Right renal cortex interstitium (tissue), 3 donors: ENCODE measurements at regions not wholly inside any gene's neighbourhood (a gene's known extent, or its start where the extent isn't known, plus 50 kb on each side); places are given as distances from the start of the nearest gene placed in this dataset.

Experiments used
- DNase-seq, 3 donors: peaks; one replicate each; pipeline ENCODE4 v3.0.0-alpha.2; 2013; ENCODE audit warnings: low read depth in 3 of 3, low spot score in 2 of 3

DNA sequence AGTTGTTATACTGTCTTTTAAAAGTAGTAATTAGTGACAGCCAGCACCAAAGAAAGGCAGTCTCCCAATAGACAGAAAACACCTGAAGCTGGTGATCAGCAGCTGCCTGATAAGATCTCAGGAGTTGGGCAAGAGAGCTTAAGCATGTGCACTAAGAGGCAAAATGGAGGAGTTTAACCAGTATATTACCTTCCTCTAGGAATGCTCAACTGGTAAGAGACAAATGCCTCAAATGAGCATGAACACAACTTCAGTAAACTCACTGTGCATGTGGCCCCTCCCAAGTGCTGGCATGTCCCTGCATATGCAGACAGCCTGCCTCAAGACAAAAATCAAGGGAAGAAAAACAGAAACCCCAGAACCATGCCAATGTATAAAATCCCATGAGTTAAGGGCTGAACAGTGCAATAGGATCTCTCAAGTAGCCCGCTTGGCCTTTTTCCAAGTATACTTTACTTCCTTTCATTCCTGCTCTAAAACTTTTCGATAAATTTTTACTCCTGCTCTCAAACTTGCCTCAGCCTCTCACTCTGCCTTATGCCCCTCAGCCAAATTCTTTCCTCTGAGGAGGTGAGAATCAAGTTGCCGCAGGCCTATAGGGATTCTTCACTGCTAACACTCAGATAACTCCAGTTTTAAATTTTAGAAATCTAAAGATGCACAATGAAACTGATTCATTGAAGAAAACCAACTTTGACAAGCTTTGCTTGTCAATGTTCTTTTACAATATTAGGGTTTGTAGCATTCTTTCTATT is 724.8 kb upstream of the RIOK2 start:
- DNase-seq = no peak

DNA sequence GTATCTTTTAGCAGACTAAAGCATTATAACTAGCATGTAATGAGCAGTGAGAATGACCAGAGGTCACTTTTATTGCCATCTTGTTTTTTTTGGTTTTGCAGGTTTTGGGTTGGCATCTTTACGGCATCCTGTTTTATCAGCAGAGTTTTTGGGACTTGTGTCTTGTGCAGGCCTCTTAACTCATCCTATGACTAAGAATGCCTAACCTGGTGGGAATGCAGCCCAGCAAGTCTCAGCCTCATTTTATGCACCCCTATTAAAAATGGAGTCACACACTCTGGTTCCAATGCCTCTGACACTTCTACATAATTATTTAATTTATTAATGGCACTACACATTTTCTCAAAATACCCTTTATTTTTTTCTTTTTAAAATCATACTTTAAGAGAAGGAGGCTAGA is 726.5 kb upstream of the RIOK2 start:
- no peak for DNase-seq

- no peak for DNase-seq
Observed at GRCh38 chr5:97914483-97914882, 731.4 kb upstream of the RIOK2 start.

GRCh38 chr5:97915106-97915505 is 732.1 kb upstream of the RIOK2 start:
- no peak for DNase-seq

DNA sequence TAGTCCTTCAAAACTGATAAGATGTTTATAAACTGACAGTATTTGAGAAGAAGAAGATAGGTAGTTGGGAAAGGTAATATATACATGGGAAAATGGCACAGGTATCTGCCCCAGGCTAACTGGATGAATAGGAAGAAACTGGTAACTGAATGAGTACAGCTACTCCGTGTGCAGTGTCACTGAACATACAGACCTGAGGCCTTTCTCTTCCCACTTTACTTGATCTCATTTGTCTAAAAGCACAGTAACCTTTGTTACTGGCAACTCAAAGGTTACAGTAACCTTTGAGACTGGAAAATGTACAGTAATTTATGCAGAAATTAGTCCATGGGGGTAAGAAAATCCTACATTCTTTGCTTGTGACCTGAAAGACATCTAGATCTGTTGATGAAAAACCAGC is 735.0 kb upstream of the RIOK2 start:
- no peak for DNase-seq

- no peak for DNase-seq
Observed at GRCh38 chr5:97918620-97919019, 735.6 kb upstream of the RIOK2 start.

DNA sequence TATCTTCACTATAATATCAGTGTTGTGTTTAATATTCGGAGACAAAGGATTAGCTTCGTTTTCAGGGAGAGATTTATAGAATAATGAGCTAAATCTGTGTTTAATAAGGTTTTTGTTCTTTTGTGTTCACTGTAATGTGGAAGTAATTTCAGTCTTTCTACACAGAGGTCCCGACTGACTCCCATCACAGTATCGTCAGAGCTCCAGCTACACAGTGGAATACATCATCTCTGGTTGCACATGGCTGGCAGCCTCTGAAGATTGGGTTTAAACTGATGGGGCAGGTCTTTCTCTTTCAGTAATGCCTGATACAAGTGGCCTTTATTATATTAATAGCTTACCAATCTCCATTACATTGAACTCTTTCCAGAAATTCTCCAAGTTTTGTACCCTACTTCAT is 736.7 kb upstream of the RIOK2 start:
- DNase-seq = no peak

- DNase-seq = no peak
Observed at GRCh38 chr5:97922776-97923175, 739.7 kb upstream of the RIOK2 start.

DNA sequence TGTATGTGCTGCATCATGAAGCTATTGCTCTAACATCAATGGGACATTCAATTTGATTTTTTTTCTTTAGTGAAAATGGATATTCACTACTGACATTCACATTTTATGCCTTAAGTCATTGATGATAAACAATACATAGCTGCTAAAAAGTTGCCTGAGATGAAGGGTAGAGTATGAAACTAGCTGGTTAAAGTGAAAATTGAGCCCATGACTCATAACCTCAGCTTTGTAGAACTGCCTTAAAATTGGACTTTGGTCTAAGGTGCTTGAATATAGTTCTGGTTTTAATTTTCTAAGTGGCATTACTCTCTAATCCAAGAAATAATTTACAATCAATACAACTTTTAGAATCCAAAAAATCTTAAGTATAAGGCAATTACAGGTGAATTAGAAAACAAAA is 740.4 kb upstream of the RIOK2 start:
- no peak for DNase-seq

DNA sequence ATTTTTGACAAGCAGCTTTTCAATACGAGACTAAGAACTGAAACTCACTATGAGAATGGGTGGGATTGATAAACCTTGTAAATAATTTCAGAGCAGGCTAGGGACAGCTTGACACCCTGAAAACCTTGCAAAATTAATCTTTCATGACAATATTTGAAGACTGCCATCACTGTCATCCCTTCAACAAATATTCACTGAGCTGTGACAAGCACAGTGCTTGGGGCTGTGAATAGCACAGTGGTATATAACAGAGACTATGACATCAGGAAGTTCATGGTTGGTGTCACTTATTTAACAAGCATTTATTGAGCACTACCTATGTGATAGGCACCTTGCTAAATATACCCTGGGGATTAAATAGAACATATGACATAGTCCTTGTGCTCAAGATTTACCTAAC is 741.0 kb upstream of the RIOK2 start:
- DNase-seq = no peak

- no peak for DNase-seq
Observed at GRCh38 chr5:97929383-97929782, 746.3 kb upstream of the RIOK2 start.

- no peak for DNase-seq
Observed at GRCh38 chr5:97931829-97932228, 748.8 kb upstream of the RIOK2 start.

GRCh38 chr5:97936231-97936630 is 753.2 kb upstream of the RIOK2 start:
- DNase-seq = no peak

GRCh38 chr5:97937846-97938245 is 754.8 kb upstream of the RIOK2 start:
- no peak for DNase-seq

GRCh38 chr5:97943036-97943435 is 760.0 kb upstream of the RIOK2 start:
- DNase-seq = no peak

GRCh38 chr5:97951139-97951538 is 768.1 kb upstream of the RIOK2 start:
- DNase-seq = no peak

- DNase-seq = no peak
Observed at GRCh38 chr5:97955450-97955849, 772.4 kb upstream of the RIOK2 start.

DNA sequence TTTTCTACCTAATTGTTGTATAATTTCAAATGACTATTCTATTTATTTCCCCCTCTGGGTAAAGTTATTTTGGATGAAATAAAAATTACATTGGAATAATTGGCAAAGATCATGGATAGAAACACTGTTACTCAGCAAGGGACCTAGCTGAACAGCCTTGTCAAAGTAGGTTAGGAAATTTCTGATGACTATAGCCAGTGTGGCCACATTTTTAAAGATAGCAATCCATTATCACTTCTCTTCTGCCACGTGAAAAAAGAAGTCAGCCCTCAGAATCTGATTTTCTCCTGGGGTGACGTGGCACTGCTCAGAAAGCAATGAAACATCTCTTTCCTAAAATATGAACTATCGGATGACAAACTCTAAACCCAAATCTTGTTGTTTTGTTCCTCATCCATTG is 784.2 kb upstream of the RIOK2 start:
- no peak for DNase-seq

GRCh38 chr5:97968346-97968745 is 785.3 kb upstream of the RIOK2 start:
- no peak for DNase-seq

DNA sequence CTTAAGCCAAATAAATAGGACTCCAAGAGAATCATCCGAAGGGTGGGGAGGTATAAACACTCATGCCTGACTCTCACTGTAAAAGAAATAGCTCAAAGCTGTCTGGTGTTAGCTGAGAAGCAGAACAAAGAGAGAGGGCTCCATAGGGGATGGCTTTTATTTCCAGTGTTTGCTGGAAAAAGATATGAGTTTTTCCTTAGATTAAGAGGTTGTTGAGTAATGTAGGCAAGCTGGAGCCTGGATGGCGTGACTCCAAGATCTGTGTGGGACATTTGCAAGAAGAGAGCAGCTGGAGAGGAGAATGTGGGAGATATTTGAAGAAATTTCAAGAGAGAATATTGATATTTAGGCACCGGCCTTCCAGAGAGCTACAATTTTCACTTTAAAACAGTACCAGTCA is 793.7 kb upstream of the RGMB start:
- no peak for DNase-seq

- no peak for DNase-seq
Observed at GRCh38 chr5:97980291-97980690, 793.2 kb upstream of the RGMB start.

DNA sequence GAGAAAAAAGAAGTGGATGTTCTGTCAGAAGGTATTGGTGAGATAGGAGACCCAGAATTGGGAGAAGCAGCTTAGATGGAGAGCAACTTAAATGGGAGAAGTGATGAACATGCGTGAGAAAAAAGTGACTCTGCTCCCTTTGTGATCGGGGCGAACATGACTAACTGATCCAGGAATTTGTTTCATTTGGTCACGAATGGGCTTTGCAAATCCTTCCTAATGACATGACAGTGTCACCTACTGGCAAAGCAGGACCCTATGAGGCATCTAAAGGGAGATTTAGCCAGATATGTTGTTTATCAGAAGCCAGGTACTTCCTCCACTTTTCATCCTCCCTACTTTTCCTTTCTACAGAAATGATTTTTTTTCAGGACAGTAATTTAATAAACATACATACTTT is 787.4 kb upstream of the RGMB start:
- no peak for DNase-seq

GRCh38 chr5:97991236-97991635 is 782.2 kb upstream of the RGMB start:
- no peak for DNase-seq
